ENCODE measurements at regions not wholly inside any gene's neighbourhood (a gene's known extent, or its start where the extent isn't known, plus 50 kb on each side); places are given as distances from the start of the nearest gene placed in this dataset.
A peak's percentile ranks its signal among the peaks of the same experiment; 100 is the strongest.
"Not testable (repeated sequence)": the region's sequence is repeated elsewhere in the genome, so short reads cannot be mapped to it uniquely, and the experiment has no call there.

- no peak for DNase-seq
Measured at GRCh38 chr3:124650798-124651197, 79.5 kb upstream of the UMPS start.

DNA sequence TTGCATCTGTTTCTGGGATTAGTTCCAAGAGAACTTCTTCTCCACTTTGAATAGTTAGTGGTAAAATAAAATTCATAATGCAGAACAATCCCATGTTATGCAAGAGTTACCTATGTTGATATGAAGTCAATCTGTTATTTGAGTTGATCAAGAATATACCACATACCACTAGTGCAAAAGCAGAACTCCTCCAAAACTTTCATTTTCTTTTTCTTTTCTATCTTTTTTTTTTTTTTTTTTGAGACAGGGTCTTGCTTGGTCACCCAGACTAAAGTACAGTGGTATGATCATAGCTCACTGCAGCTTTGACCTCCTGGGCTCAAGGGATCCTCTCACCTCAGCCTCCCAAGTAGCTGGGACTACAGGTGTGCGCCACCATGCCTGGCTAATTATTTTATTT lies 78.8 kb upstream of the UMPS start:
- not testable (repeated sequence) for DNase-seq

DNA sequence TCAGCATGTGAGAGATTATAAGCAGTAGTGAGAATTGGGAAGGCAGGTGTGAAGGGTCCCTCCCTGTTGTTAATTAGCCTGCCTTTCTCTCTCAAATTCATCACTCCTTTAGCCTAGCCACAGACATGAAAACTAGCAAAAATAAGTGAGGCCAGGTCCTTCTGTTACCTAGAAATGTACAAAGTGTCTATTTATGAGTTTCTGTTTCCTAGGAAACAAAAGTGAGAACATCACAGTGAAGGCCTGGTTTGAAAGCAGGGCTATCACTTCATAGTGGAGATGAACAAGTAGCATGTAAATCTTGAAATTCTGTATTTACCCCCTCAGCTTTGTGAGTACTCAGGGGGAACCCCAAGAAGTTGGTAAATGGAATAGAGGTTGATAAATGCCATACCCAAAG lies 78.2 kb upstream of the UMPS start:
- no peak for DNase-seq

GRCh38 chr3:124653071-124653796 lies 77.0 kb upstream of the UMPS start:
- DNase-seq = no peak

DNA sequence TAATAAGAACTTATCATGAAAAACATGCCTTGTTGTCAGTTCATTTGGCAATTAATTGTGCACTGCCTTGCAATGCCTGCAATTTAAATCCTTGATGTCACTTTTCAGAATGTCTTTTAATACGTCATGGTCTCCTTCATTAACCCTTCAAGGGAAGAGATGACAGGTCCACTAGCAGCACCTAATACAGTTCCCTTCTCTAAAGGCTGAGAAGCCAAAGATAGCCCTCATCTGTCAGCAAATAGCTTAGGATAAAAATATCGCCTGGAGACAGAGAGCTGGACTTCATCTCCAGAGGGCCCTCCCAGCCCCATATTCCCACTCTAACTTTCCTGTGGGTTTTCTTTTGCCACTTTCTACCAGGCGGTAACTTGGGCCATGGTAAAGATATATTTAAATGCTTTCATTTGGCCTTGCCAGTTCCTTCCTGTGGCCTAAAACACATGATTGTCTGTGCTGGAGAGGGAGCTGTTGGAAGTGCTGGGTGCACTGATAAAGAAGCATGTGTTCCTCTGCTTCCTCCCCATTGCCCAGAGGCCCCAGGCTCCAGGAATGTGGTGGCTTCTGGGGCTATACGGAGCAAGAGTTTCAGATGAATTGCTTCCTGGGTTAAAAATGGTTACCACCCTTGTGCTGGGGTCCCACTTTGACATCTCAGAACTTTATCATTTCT lies 76.3 kb upstream of the UMPS start:
- peak; percentile 73 for DNase-seq

DNA sequence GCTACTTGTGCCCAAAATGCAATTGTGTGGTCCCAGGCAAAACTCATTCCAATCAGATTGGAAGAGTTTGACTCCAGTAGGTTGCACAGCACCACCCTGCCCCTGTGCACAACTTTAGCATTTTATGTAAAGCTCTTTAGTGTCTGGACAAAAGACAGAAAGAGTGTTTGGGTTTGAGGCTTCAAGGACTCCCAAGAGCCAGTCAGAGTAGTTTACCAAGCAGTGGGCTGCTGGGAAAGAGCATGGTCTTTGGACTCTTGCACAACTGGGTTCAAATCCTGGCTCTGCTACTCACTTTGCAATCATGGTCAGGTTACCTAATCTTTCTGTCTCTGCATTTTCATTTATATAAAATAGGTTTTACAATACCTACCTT lies 75.8 kb upstream of the UMPS start:
- DNase-seq = no peak

DNA sequence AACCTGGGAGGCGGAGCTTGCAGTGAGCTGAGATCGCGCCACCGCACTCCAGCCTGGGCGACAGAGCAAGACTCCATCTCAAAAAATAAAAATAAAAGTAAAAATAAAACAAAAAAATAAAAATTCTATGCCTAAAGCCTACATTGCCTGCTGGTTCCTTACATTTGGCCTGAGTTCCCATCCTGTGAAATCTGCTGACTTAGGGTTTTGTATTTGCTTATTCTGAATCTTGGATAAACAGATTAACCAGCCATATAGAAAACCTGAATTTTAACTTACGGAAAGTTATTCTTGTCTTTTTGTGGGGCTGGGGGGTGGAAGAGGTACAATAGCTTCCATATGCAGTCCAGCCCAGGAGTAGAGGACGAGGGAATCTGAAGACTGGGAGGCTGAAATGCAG lies 73.7 kb upstream of the UMPS start:
- DNase-seq = no peak

- DNase-seq = no peak
Measured at GRCh38 chr3:124657138-124657537, 73.1 kb upstream of the UMPS start.

- DNase-seq = no peak
Measured at GRCh38 chr3:124658270-124658669, 72.0 kb upstream of the UMPS start.

DNA sequence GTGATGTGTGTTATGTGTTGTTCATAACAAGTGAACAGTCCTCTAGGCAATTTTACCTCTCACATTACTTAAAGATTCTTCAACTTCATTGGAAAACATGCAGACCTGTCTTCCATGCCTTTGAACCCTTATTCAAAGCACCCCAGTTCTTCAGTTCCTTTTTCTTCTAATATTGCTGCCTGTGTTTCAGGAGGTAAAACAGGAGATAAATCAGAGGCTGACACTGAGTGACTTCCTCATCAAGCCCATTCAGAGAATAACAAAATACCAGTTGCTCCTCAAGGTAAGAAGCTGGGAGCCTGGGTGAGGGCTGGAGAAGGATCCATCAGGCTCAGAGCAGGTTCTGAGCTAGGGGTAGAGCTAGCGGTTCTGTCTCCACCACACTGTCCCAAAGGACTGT lies 71.1 kb upstream of the UMPS start:
- DNase-seq = no peak

DNA sequence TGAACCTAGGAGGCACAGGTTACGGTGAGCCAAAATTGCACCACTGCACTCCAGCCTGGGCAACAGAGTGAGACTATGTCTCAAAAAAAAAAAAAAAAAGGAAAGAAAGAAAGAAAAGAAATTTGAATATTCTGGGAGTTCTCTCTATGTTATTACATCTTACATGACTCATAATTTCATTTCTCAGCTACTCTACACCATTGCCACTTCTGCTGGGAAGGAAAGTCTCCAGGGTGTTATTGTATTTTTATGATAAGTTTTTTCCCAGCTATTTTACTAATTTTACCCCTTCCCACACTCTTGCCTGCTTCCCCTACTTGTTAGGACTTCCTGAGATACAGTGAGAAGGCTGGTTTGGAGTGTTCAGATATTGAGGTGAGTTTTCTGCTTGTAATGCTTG lies 69.7 kb upstream of the UMPS start:
- DNase-seq = no peak

- no peak for DNase-seq
Measured at GRCh38 chr3:124663690-124664089, 66.6 kb upstream of the UMPS start.

- DNase-seq = no peak
Measured at GRCh38 chr3:124664804-124665203, 65.4 kb upstream of the UMPS start.

DNA sequence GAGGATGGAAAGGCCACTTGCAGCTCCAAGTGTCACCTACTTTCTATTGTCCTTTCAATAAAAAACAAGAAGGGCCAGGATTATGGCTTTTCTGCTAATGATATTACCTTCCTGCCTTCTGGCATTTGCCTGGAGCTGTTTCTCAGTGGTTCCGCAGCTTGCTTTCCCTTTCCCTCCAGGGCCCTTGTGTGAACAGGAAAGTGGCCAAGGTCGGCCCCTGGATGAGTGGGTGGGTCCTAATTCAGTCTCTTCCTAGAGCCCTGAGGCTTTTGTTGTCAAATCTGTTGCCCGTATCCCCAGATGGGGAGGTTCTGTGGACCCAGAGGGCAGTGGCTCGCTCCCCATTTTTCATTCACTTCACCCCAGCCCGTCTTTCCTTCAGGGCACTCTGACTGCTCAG lies 64.2 kb upstream of the UMPS start:
- no peak for DNase-seq

DNA sequence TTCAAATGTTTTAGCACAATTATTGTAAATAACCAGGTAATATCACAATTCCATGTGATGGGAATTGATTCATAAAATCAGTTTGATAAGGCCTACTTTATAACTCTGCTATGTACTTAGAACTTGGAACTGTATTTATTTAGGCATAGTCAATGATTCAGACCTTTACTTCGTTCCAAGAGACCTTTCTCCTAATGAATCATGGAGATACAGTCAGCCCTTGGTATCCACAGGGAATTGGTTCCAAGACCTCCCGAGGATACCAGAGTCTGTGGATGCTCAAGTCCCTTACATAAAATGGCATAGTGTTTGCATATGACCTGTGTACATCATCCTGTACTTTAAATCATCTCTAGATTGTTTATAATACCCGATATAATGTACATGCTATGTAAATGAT lies 60.8 kb upstream of the UMPS start:
- no peak for DNase-seq

DNA sequence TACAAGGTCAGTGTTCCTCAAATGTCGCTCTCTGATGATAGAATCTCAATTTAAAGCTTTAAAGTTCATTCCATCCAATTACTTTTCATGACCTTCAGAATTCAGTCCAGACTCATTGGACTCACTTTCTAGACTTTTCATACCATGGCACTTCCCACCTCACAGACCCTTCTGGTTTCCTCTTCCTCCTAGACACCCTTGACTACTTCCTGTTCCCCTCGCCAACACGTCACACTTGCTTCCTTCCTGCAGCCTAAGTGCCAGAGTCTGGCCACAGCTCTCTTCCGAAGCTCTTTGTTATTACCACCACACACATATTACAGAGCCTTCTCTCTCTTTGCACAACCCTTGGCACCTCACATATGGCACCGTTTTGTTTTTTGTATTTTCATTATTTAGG lies 59.1 kb upstream of the UMPS start:
- DNase-seq = no peak

DNA sequence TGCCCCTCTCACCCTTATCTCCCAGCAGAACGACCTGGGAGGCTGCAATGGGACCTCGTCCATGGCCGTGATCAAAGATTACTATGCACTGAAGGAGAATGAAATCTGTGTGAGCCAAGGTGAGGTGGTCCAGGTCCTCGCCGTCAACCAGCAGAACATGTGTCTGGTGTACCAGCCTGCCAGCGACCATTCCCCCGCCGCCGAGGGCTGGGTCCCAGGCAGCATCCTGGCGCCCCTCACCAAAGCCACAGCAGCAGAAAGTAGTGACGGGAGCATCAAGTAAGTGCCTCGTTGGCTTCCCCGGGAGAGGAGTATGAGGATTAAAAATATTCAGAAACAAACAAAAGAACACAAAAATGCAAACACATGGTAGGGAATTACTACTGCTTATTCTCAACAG lies 55.9 kb upstream of the UMPS start:
- DNase-seq = no peak

DNA sequence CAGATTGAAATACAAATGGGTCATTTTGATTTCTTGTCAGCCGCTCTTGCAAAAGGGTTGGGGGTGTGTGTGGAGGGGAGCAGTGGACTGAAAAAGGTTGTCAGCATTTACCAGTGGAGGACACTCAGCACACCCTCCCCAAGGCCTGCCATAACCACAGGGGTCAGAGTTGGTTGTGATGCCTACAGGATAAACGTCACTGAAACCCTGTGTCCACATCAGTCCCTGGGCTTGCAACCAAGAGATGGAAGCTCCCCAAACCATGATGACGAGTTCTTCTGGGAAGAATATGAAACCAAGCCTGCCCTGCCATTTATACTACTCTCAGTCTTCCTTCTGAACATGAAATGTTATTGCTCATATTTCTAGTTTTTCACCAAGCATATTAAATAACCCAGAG lies 54.0 kb upstream of the UMPS start:
- DNase-seq = no peak

DNA sequence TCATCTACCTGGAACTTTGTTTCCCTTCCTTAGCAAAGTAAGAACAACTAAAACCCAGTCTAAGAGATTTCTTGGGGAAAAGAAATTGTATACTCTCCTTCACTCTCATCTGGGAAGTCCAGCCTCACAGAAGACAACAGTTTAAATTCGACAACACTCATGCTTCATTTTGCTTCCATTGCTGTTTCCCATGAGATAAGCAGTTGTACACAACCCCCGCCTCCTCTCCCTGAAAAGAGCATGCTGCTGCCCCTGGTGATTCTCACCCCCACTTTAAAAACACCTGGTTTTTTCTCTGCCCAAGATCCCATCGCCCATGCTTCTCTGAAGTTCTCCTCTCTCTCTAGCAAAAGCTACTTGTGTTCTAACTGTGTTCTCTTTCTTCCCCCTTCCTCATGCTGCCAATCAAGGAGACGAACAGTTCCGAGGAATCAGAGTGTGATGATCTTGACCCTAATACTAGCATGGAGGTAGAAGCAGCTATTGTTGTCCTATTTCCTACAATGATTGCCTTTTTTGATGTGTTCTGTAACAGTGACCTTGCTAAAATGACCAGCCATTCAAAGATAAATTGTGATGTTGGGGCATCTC lies 51.1 kb upstream of the UMPS start:
- no peak for DNase-seq
